ENCODE measurements at regions not wholly inside any gene's neighbourhood (a gene's known extent, or its start where the extent isn't known, plus 50 kb on each side); places are given as distances from the start of the nearest gene placed in this dataset.
"Not testable (repeated sequence)": the region's sequence is repeated elsewhere in the genome, so short reads cannot be mapped to it uniquely, and the experiment has no call there.

DNA sequence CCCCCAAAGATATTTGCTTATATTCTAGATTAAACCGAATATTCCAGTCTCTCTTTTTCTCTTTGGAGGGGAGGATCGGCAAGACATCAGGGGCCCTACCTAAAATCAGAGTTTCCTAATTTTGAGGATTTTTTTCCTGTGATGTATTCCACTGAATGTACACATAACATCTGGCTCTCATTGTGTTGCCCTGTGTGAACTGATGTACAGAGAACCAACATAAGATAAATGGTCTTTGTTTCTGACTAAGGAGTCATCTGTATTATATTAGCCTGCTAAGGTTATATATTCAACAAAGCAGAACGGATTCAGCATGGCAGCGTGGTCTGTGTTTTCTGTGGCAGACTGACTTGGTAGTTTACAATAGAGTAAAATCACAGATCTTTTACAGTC is 114.8 kb upstream of the NCAM2 start:
- H3K27ac ChIP-seq = no peak overlapping the region
- no peak for ATAC-seq (ENCODE audit: low FRiP score in 2 of 2)
- no peak overlapping the region for H3K4me3 ChIP-seq
- H3K4me1 ChIP-seq = no peaks in the 10 kb centered on the region
- H3K36me3 ChIP-seq = no peaks in the 10 kb centered on the region
- no peaks in the 10 kb centered on the region for H3K9me3 ChIP-seq
- no peak for TF ChIP-seq POLR2A (IDR thresholded peaks at IDR 0.05)
- TF ChIP-seq POLR2AphosphoS5 (IDR thresholded peaks at IDR 0.05) = no peak
- no peak for TF ChIP-seq EP300 (IDR thresholded peaks at IDR 0.05)
- TF ChIP-seq, protein P1, sequence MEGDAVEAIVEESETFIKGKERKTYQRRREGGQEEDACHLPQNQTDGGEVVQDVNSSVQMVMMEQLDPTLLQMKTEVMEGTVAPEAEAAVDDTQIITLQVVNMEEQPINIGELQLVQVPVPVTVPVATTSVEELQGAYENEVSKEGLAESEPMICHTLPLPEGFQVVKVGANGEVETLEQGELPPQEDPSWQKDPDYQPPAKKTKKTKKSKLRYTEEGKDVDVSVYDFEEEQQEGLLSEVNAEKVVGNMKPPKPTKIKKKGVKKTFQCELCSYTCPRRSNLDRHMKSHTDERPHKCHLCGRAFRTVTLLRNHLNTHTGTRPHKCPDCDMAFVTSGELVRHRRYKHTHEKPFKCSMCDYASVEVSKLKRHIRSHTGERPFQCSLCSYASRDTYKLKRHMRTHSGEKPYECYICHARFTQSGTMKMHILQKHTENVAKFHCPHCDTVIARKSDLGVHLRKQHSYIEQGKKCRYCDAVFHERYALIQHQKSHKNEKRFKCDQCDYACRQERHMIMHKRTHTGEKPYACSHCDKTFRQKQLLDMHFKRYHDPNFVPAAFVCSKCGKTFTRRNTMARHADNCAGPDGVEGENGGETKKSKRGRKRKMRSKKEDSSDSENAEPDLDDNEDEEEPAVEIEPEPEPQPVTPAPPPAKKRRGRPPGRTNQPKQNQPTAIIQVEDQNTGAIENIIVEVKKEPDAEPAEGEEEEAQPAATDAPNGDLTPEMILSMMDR (IDR thresholded peaks at IDR 0.05) = no peak
- 75 to 80% methylated on average over 4 of the region's 4 CpGs for WGBS, 2 donors
- H3K27me3 ChIP-seq = no peaks in the 10 kb centered on the region
- no peak for DNase-seq

DNA sequence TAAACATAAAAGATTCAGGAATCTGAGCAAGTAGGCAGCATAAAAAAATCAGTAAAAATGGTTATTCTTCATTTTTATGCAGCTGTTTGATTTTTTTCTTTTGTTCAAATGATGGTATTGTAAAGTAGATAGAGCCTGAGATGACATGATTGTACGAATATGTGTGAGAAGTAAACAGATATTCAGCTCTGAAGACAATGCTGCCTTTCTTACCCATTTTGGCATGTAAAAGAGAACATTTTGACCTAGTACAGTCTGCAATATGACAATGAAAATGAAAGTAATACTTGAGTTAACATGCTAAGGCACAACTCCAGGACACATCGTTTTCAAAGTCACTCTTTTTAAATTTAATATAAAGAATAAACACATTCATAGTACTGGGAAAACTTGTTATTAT is 95.7 kb upstream of the NCAM2 start:
- Histone ChIP-seq H3K4me3 (no peak overlapping the region), H3K9me3 (no peaks in the 10 kb centered on the region), H3K36me3 (no peaks in the 10 kb centered on the region), H3K4me1 (no peaks in the 10 kb centered on the region), H3K27ac (no peak overlapping the region), H3K27me3 (no peaks in the 10 kb centered on the region)
- TF ChIP-seq POLR2AphosphoS5 (IDR thresholded peaks at IDR 0.05) (no peak), EP300 (IDR thresholded peaks at IDR 0.05) (no peak), POLR2A (IDR thresholded peaks at IDR 0.05) (no peak)
- TF ChIP-seq, protein P1 (IDR thresholded peaks at IDR 0.05) = no peak
- no peak for DNase-seq
- 52 to 67% methylated on average over 2 of the region's 2 CpGs for WGBS, 2 donors
- no peak for ATAC-seq (ENCODE audit: low FRiP score in 2 of 2)

- Histone ChIP-seq H3K36me3 (no peaks in the 10 kb centered on the region), H3K4me1 (no peaks in the 10 kb centered on the region), H3K4me3 (no peak overlapping the region), H3K27me3 (no peaks in the 10 kb centered on the region), H3K27ac (no peak overlapping the region), H3K9me3 (no peaks in the 10 kb centered on the region)
- ATAC-seq (ENCODE audit: low FRiP score in 2 of 2) (no peak), DNase-seq (no peak)
- TF ChIP-seq, protein P1 (IDR thresholded peaks at IDR 0.05) = no peak
- TF ChIP-seq POLR2A (IDR thresholded peaks at IDR 0.05) (no peak), POLR2AphosphoS5 (IDR thresholded peaks at IDR 0.05) (no peak), EP300 (IDR thresholded peaks at IDR 0.05) (no peak)
These were observed 95.2 kb upstream of the NCAM2 start for GRCh38 chr21:20902998-20903397.

GRCh38 chr21:20927555-20927954 is 70.7 kb upstream of the NCAM2 start:
- H3K27ac ChIP-seq; ATAC-seq (ENCODE audit: low FRiP score in 2 of 2); H3K9me3 ChIP-seq; H3K36me3 ChIP-seq; H3K27me3 ChIP-seq; H3K4me1 ChIP-seq; H3K4me3 ChIP-seq: not testable (repeated sequence)
- 88 to 89% methylated on average over 13 of the region's 13 CpGs for WGBS, 2 donors
- DNase-seq = peak in 1 of 2 donors; percentile 27

DNA sequence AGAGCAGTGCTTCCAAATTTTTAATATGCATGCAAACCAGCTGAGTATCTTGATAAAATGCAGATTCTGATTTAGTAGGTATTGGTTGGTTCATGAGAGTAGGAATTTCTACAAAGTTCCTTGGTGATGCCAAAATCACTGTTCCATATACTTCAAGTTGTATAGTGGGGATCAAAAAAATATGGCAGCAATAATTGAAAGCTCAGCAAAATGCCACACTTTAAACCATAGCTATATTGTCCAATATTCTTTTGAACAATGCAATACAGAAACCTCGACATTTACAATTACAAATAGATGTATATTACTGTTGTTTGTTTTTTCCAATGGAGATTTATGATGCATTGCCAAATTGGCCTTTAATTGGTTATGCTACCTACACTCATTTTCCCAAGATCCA is 55.7 kb upstream of the NCAM2 start:
- H3K4me3 ChIP-seq = no peak overlapping the region
- no peaks in the 10 kb centered on the region for H3K27me3 ChIP-seq
- no peaks in the 10 kb centered on the region for H3K9me3 ChIP-seq
- H3K36me3 ChIP-seq = no peaks in the 10 kb centered on the region
- ATAC-seq (ENCODE audit: low FRiP score in 2 of 2) (no peak), DNase-seq (no peak)
- 78 to 90% methylated on average over 1 of the region's 1 CpG for WGBS, 2 donors
- no peaks in the 10 kb centered on the region for H3K4me1 ChIP-seq
- TF ChIP-seq EP300 (IDR thresholded peaks at IDR 0.05) = no peak
- no peak for TF ChIP-seq POLR2AphosphoS5 (IDR thresholded peaks at IDR 0.05)
- TF ChIP-seq, protein P1 (IDR thresholded peaks at IDR 0.05) = no peak
- TF ChIP-seq POLR2A (IDR thresholded peaks at IDR 0.05) = no peak
- H3K27ac ChIP-seq = no peak overlapping the region
